HCT116 (cell line): ENCODE measurements at regions not wholly inside any gene's neighbourhood (a gene's known extent, or its start where the extent isn't known, plus 50 kb on each side); places are given as distances from the start of the nearest gene placed in this dataset.

Source experiments
- ATAC-seq: fragments of 200-7000 bp; cut with Tn5 transposase; 2 replicates; pipeline ENCODE4 v1.9.1; 2020; ENCODE audit warnings: mild to moderate bottlenecking, moderate library complexity
- BruUV-seq: library from RNA; stranded (reverse); fragments of 400-500 nt; replicated peaks from 2 replicates; lab custom pipeline; 2021; lab: Mats Ljungman, UMichigan
- CTCF ChIA-PET: fragments of 300-600 bp; sonication (Branson Sonifier 250); formaldehyde crosslinking; loops from one replicate; lab custom pipeline; 2021; ENCODE audit warnings: antibody characterized with exemption; lab: Charles Lee
- POLR2A ChIA-PET: fragments of 300-600, 350-600 bp; sonication (Branson Sonifier 250); formaldehyde crosslinking; loops from one replicate; lab custom pipeline; 2021; ENCODE audit warnings: antibody characterized with exemption; lab: Charles Lee
- RAD21 ChIA-PET, 2 experiments: fragments of 300-600 bp; sonication (Branson Sonifier 250); formaldehyde crosslinking; loops; one replicate each; lab custom pipeline; 2023; ENCODE audit warnings: low total read pairs in 2 of 2; ENCODE audit not compliant: uncharacterized antibody in 2 of 2, unreplicated experiment in 2 of 2, low non-redundant PET in 1 of 2; lab: Charles Lee
- DNase-seq: peaks from one replicate; pipeline ENCODE4 v3.0.0-alpha.2; 2010; ENCODE audit warnings: low read depth, low spot score
- H2AFZ ChIP-seq: fragments of 200-600 bp; shearing (Covaris generic), sonication (generic); 2 replicates; pipeline ENCODE4 v1.6.1; 2017; ENCODE audit warnings: low read depth, mixed run types, mixed read lengths, antibody characterized with exemption, low read length; ENCODE audit not compliant: poor library complexity, severe bottlenecking
- H3K27ac ChIP-seq: 2 replicates; pipeline ENCODE4 v1.5.1; 2012; ENCODE audit warnings: low read depth, low read length
- H3K27me3 ChIP-seq: fragments of 200-600 bp; sonication (generic); 2 replicates; pipeline ENCODE4 v1.6.1; 2016; ENCODE audit warnings: mixed run types, low read length, mixed read lengths; ENCODE audit not compliant: insufficient read depth
- H3K36me3 ChIP-seq, 2 experiments: fragments of 200-500 bp in 1 of 2; fragments of 200-600 bp in 1 of 2; sonication (Bioruptor generic) in 1 of 2; sonication (generic) in 1 of 2; 2 replicates each; pipeline versions ENCODE4 v1.5.1 to v1.6.1; 2014 to 2016; ENCODE audit warnings: low read length in 2 of 2, inconsistent platforms in 1 of 2, mixed read lengths in 1 of 2, mixed run types in 1 of 2; ENCODE audit not compliant: insufficient read depth in 2 of 2, control insufficient read depth in 1 of 2
- H3K4me1 ChIP-seq, 2 experiments: fragments of 200-600 bp in 1 of 2; sonication (generic) in 1 of 2; 2 replicates each; pipeline versions ENCODE4 v1.5.1 to v1.6.1; 2012 to 2017; ENCODE audit warnings: low read length in 2 of 2, inconsistent platforms in 1 of 2, mild to moderate bottlenecking in 1 of 2, mixed read lengths in 1 of 2, mixed run types in 1 of 2, moderate library complexity in 1 of 2; ENCODE audit not compliant: insufficient read depth in 2 of 2, control insufficient read depth in 1 of 2
- H3K4me2 ChIP-seq: fragments of 200-600 bp; sonication (generic); 2 replicates; pipeline ENCODE4 v1.6.1; 2017; ENCODE audit warnings: mixed run types, low read length, mixed read lengths
- H3K4me3 ChIP-seq, 2 experiments: fragments of 200-600 bp in 1 of 2; sonication (generic) in 1 of 2; replicated peaks in 1 of 2; 2 replicates each; pipeline ENCODE4 v1.5.1; 2011 to 2016; ENCODE audit warnings: low read length in 2 of 2, control low read depth in 1 of 2, low read depth in 1 of 2, mild to moderate bottlenecking in 1 of 2, mixed read lengths in 1 of 2, mixed run types in 1 of 2
- H3K79me2 ChIP-seq: fragments of 200-600 bp; sonication (generic); 2 replicates; pipeline ENCODE4 v1.6.1; 2017; ENCODE audit warnings: mild to moderate bottlenecking, mixed run types, low read length, moderate library complexity, mixed read lengths; ENCODE audit not compliant: insufficient read depth
- H3K9ac ChIP-seq: fragments of 200-600 bp; sonication (generic); 2 replicates; pipeline ENCODE4 v1.6.1; 2016; ENCODE audit warnings: low read length, mixed read lengths
- H3K9me2 ChIP-seq: fragments of 200-600 bp; sonication (generic), shearing (Covaris generic); 2 replicates; pipeline ENCODE4 v1.6.1; 2017; ENCODE audit warnings: mixed run types, mild to moderate bottlenecking, moderate library complexity; ENCODE audit not compliant: insufficient read depth
- H3K9me3 ChIP-seq, 2 experiments: fragments of 200-500 bp in 1 of 2; fragments of 200-600 bp in 1 of 2; sonication (Bioruptor generic) in 1 of 2; sonication (generic) in 1 of 2; 2 replicates each; pipeline ENCODE4 v1.6.1; 2014 to 2017; ENCODE audit warnings: low read length in 2 of 2, mixed read lengths in 2 of 2, inconsistent platforms in 1 of 2, low read depth in 1 of 2, mild to moderate bottlenecking in 1 of 2, mixed run types in 1 of 2, moderate library complexity in 1 of 2; ENCODE audit not compliant: control insufficient read depth in 1 of 2, insufficient read depth in 1 of 2
- H4K20me1 ChIP-seq: fragments of 200-600 bp; sonication (generic), shearing (Covaris generic); 2 replicates; pipeline ENCODE4 v1.6.1; 2017; ENCODE audit warnings: mixed run types, mild to moderate bottlenecking, moderate library complexity; ENCODE audit not compliant: insufficient read depth
- CBX3 ChIP-seq: IDR thresholded peaks from 2 replicates; pipeline ENCODE4 v1.6.1; 2012; ENCODE audit warnings: low read depth
- CEBPB ChIP-seq: IDR thresholded peaks from 2 replicates; pipeline ENCODE4 v1.6.1; 2012; ENCODE audit warnings: low read depth
- CTCF ChIP-seq, 3 experiments: fragments of 200-600 bp in 1 of 3; sonication (generic) in 1 of 3; IDR thresholded peaks in 2 of 3; conservative IDR thresholded peaks in 1 of 3; 2 replicates each; pipeline ENCODE4 v1.5.1; 2012 to 2017; ENCODE audit warnings: low read depth in 2 of 3, low read length in 2 of 3, antibody characterized with exemption in 1 of 3, borderline replicate concordance in 1 of 3, control low read depth in 1 of 3, mild to moderate bottlenecking in 1 of 3, mixed read lengths in 1 of 3, mixed run types in 1 of 3, moderate library complexity in 1 of 3; ENCODE audit not compliant: insufficient read depth in 1 of 3
- EGR1 ChIP-seq: IDR thresholded peaks from 2 replicates; pipeline ENCODE4 v1.6.1; 2012; ENCODE audit warnings: low read depth
- ELF1 ChIP-seq: IDR thresholded peaks from 2 replicates; pipeline ENCODE4 v1.6.1; 2012; ENCODE audit warnings: low read depth, borderline replicate concordance
- EZH2 ChIP-seq: fragments of 200-600 bp; sonication (generic); IDR thresholded peaks from 2 replicates; pipeline ENCODE4 v1.6.1; 2017; ENCODE audit warnings: antibody characterized with exemption, mixed run types
- EZH2phosphoT487 ChIP-seq: fragments of 200-600 bp; IDR thresholded peaks from 2 replicates; pipeline ENCODE4 v1.6.1; 2018; ENCODE audit warnings: antibody characterized with exemption, borderline replicate concordance
- FOSL1 ChIP-seq: IDR thresholded peaks from 2 replicates; pipeline ENCODE4 v1.6.1; 2012; ENCODE audit warnings: low read depth
- POLR2A ChIP-seq: IDR thresholded peaks from 2 replicates; pipeline ENCODE4 v1.7.0; 2011; ENCODE audit warnings: borderline replicate concordance; ENCODE audit not compliant: insufficient read depth, insufficient read length; ENCODE audit errors: extremely low read depth
- POLR2AphosphoS5 ChIP-seq: IDR thresholded peaks from 2 replicates; pipeline ENCODE4 v1.6.1; 2011; ENCODE audit warnings: mild to moderate bottlenecking, low read depth, low read length, moderate library complexity
- RAD21 ChIP-seq: IDR thresholded peaks from 2 replicates; pipeline ENCODE4 v1.6.1; 2012; ENCODE audit warnings: low read depth, mild to moderate bottlenecking
- REST ChIP-seq: IDR thresholded peaks from 2 replicates; pipeline ENCODE4 v1.6.1; 2012; ENCODE audit warnings: low read depth
- SIN3A ChIP-seq: IDR thresholded peaks from 2 replicates; pipeline ENCODE4 v1.6.1; 2012; ENCODE audit warnings: low read depth
- SRF ChIP-seq: IDR thresholded peaks from 2 replicates; pipeline ENCODE4 v1.6.1; 2012; ENCODE audit warnings: low read depth
- TCF7L2 ChIP-seq: IDR thresholded peaks from 2 replicates; pipeline ENCODE4 v1.7.0; 2011; ENCODE audit warnings: borderline replicate concordance, inconsistent platforms; ENCODE audit not compliant: insufficient read depth, insufficient read length; ENCODE audit errors: extremely low read depth
- YY1 ChIP-seq: IDR thresholded peaks from 2 replicates; pipeline ENCODE4 v1.6.1; 2011; ENCODE audit warnings: low read length, low read depth, moderate library complexity, mild to moderate bottlenecking; ENCODE audit not compliant: insufficient replicate concordance; ENCODE audit errors: extremely low read depth
- ZFX ChIP-seq: fragments of 450-650 bp; IDR thresholded peaks from 2 replicates; pipeline ENCODE4 v1.6.1; 2017
- ZNF274 ChIP-seq: fragments of 200-500 bp; sonication (Bioruptor generic); IDR thresholded peaks from 2 replicates; pipeline ENCODE4 v1.6.1; 2014; ENCODE audit warnings: mild to moderate bottlenecking, low read depth, low read length, inconsistent platforms
- intact Hi-C: fragments of 100-400 bp; cut with micrococcal nuclease; formaldehyde crosslinking; loops from 2 replicates; pipeline ENCODE4 v1.10.0; 2022
- TF ChIP-seq, protein P1 (sequence below): IDR thresholded peaks from 2 replicates; pipeline ENCODE4 v1.6.1; 2012
- TF ChIP-seq, protein P2 (sequence below): IDR thresholded peaks from 2 replicates; pipeline ENCODE4 v1.6.1; 2012

GRCh38 chrX:26334232-26334631 lies 118.3 kb downstream of the MAGEB5 start:
- ATAC-seq (no peak), DNase-seq (no peak)
- H3K79me2 ChIP-seq: no peaks in the 10 kb centered on the region
- TF ChIP-seq POLR2A (no peak), CBX3 (no peak), EZH2phosphoT487 (no peak), ELF1 (no peak), REST (no peak), CEBPB (no peak), FOSL1 (no peak), EZH2 (no peak), POLR2AphosphoS5 (no peak), EGR1 (no peak), ZNF274 (no peak), SIN3A (no peak), TCF7L2 (no peak), SRF (no peak), ZFX (no peak), RAD21 (no peak), CTCF (IDR thresholded peaks at IDR 0.05 in 2 of 3, conservative IDR thresholded peaks at IDR 0.05 in 1 of 3; ENCODE audit: borderline replicate concordance in 1 of 3, insufficient read depth in 1 of 3, low read depth in 2 of 3, low read length in 2 of 3) (no peak), YY1 (no peak)
- TF ChIP-seq, protein P1, sequence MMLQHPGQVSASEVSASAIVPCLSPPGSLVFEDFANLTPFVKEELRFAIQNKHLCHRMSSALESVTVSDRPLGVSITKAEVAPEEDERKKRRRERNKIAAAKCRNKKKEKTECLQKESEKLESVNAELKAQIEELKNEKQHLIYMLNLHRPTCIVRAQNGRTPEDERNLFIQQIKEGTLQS: no peak
- TF ChIP-seq, protein P2, sequence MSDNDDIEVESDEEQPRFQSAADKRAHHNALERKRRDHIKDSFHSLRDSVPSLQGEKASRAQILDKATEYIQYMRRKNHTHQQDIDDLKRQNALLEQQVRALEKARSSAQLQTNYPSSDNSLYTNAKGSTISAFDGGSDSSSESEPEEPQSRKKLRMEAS: no peak
- ChIA-PET CTCF (no interaction called here), RAD21 (no interaction called here), POLR2A (no interaction called here)
- H3K9ac ChIP-seq: no peak overlapping the region
- H3K4me2 ChIP-seq: no peak overlapping the region
- no peaks in the 10 kb centered on the region for H3K4me1 ChIP-seq
- no TSS peak for BruUV-seq
- H3K27me3 ChIP-seq: no peaks in the 10 kb centered on the region
- no peak overlapping the region for H3K4me3 ChIP-seq
- intact Hi-C loops: no loop called here
- H3K9me3 ChIP-seq: no peaks in the 10 kb centered on the region
- no peaks in the 10 kb centered on the region for H4K20me1 ChIP-seq
- H3K9me2 ChIP-seq: no peaks in the 10 kb centered on the region
- no peaks in the 10 kb centered on the region for H3K36me3 ChIP-seq
- H2AFZ ChIP-seq: no peak overlapping the region
- no peak overlapping the region for H3K27ac ChIP-seq
